GM18951 (cell line): ENCODE measurements at regions not wholly inside any gene's neighbourhood (a gene's known extent, or its start where the extent isn't known, plus 50 kb on each side); places are given as distances from the start of the nearest gene placed in this dataset.
"Not testable (repeated sequence)": the region's sequence is repeated elsewhere in the genome, so short reads cannot be mapped to it uniquely, and the experiment has no call there.

ENCODE experiments used
- POLR2A ChIP-seq: IDR thresholded peaks from 4 replicates; pipeline ENCODE4 v1.6.1; 2011; ENCODE audit warnings: mild to moderate bottlenecking; ENCODE audit not compliant: insufficient read length, insufficient read depth; ENCODE audit errors: extremely low read depth
- in situ Hi-C: fragments of 300-500 bp; cut with MboI; formaldehyde crosslinking; loops from one replicate; pipeline ENCODE4 v1.12.0; 2022; ENCODE audit warnings: low sequenced_read_pairs, mixed read lengths, inconsistent platforms; ENCODE audit not compliant: unreplicated experiment

DNA sequence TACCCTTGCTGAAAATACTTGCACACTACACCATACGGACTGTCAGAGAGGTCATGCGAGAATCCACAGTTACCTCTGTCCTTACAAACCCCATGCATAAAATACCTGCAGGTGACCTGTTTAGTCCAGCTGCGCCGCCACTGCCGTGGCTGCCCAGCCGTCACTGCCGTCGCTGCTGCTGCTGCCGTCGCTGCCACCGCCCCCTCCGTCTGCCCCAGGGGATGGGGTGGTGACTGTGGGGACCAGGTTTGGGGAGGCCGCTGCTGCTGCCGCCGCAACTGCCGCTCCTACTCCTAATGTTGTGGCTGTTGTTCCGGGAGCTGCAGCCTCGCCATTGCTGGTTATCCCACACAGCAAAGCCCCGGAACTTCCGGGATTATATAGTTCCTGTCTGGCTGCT lies 141.8 kb upstream of the ZCCHC13 start:
- no peak for TF ChIP-seq POLR2A
- in situ Hi-C loops = no loop called here

DNA sequence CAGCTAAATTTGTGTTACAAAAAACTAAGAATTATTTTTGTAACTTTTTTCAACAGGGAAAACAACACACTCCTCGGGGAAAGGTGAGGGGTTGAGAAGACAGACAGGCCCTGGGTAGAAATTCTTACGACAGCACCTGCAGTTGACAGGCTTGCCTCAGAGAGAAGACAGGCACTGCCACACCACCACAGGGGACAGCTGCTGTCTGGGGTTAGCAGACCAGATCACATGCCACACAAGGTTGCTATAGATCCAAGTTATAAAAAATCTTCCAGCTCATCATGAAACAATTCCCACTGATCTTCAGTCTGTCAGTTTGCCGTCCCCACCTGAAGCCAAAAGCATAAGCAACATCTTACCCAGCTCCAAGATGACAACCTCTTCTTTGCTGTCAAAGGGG lies 143.2 kb upstream of the ZCCHC13 start:
- TF ChIP-seq POLR2A = no peak
- in situ Hi-C loops = no loop called here

DNA sequence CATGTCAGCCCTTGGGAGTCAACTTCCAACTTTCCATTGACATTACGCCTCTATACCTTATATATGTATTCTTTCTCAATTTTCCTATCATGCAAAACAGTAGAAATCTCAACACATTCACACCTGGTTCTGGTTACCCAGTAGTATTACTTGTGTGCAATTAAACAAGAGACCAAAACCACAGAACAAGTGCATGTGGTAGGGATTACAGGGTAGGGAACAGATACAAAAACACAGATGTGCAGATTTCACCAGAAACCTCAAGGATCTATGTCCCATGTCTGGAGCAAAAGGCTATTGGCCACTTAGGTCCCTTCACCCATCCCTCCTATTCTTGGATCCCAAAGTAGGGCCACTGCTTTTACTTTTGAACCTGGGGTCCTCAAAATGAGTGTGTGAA lies 143.6 kb upstream of the ZCCHC13 start:
- in situ Hi-C loops = no loop called here
- no peak for TF ChIP-seq POLR2A

DNA sequence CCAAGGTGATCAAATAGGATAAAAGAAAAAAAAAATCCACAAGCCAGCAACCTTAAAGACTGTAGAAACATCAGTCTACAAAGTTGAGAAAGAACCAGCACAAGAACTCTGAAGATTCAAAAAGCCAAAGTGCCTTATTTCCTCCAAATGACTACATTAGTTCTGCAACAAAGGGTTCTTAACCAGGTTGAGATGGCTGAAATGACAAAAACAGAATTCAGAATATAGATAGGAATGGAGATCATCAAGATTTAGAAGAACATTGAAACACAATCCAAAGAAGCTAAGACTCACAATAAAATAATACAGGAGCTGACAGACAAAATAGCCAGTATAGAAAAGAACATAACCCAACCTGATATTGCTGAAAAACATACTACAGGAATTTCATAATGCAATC lies 156.5 kb upstream of the ZCCHC13 start:
- in situ Hi-C loops = no loop called here
- TF ChIP-seq POLR2A = no peak

DNA sequence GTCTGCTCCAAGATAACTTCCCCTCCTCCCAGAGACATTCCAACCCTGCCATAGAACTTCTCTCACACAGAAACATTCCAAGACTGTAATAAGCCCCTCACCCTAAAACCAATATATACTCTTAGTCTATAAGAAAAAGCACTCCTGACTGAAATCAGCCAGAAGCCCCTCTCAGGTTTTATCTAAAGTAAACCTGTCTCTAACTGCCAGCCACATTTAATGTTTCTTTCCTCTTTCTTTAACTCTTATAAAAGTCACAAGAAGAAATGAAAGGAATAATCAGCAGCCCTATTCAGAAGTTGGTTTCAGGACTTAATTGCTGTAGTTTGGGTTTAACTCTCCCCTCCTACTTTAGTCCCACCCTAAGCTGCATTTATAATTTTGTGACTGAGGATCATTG lies 165.0 kb upstream of the ZCCHC13 start:
- in situ Hi-C loops = loop anchor here (10.0 kb wide), 1 partner anchor 284 kb away; the partner anchor contains the start of gene XIST
- TF ChIP-seq POLR2A = no peak

DNA sequence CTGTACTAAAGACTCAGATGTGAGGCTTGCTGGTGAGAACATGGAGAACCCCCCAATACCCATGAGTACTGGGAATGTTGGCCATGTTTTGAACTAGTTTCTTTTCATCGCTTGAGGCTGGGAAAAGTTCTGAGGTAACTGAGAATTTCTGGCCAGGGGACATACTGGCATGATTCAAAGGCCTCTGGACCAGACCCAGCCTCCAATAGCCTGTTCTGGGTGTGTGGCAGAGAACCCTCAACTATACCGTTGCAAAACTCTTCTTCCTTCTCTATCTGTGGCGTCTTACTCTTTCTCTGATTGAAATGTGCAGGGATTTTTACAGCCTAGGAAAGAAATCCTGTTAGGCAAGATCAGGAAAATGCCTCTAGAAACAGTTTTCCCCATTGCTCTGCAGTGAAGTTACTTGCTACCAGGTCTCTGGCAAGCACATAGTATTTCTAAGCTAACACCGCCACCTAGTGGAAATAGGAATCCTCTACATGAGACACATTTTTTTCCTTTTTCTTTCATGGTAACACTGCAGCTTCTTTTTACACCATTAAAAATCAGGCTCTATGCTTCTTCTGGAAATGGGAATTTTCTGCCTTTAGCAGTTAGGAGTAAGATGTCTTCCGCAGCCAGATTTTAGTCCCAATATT lies 170.7 kb upstream of the ZCCHC13 start:
- TF ChIP-seq POLR2A = no peak
- in situ Hi-C loops = loop anchor here (10.0 kb wide), 1 partner anchor 278 kb away; the partner anchor contains the start of gene XIST

DNA sequence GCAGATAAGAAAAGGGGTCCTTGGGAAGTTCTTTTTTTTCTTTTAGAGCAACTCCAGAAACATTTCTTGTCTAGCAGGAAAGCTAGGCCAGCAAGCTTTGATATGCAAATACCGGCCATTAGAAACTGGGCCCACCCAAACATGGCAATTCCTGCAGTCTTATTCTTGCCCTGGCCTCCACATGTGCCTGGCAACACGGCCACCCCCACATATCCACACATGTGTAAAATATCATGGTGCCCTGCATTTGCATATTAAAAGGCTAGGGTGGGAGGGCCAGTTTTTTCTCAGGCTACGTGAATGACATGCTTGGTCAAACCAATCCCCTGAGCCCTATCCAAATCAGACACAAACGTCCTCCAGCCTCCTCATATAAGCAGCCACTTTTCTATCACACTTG lies 171.7 kb upstream of the ZCCHC13 start:
- no peak for TF ChIP-seq POLR2A
- in situ Hi-C loops = loop anchor here (10.0 kb wide), 1 partner anchor 277 kb away; the partner anchor contains the start of gene XIST

DNA sequence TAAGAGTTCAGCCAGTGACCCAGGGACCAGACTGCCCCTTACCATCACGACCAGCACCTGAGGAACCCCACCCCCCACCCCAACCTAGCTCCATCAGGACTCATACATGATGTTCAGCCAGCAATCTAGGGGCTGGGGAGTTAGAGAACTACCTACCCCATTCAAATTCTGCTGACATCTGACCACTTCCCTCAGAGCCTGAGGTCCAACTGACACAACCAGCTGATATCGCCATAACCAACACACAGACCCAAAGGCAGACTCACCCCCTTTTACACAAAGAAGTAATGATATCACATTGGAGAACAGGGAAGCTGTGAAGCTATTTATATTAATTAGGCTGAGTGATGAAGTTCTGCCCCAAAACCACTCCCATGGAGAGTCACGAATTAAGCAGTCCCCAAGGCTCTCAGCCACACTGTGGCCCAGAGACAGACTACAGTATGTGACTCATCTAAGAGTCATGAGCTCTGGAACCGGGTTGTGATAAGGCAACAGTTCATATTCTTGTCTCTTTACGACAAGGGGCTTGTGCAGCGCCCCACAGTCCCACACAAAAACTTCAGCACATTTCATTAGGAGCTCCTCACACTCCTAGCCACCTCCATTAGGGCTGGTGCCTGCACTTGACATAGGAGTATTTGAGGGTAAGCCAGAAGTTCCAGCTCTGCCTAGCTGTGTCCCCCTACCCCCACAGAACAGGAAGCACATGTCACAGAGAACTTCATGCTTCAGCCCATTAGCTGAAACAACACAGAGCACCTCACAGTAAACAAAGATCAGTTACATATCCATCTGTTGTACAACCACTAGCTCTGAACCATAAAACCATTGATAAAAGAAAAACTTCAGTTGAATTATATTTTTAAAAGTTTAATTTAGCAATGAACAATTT lies 184.7 kb upstream of the ZCCHC13 start:
- in situ Hi-C loops = no loop called here
- TF ChIP-seq POLR2A = no peak

DNA sequence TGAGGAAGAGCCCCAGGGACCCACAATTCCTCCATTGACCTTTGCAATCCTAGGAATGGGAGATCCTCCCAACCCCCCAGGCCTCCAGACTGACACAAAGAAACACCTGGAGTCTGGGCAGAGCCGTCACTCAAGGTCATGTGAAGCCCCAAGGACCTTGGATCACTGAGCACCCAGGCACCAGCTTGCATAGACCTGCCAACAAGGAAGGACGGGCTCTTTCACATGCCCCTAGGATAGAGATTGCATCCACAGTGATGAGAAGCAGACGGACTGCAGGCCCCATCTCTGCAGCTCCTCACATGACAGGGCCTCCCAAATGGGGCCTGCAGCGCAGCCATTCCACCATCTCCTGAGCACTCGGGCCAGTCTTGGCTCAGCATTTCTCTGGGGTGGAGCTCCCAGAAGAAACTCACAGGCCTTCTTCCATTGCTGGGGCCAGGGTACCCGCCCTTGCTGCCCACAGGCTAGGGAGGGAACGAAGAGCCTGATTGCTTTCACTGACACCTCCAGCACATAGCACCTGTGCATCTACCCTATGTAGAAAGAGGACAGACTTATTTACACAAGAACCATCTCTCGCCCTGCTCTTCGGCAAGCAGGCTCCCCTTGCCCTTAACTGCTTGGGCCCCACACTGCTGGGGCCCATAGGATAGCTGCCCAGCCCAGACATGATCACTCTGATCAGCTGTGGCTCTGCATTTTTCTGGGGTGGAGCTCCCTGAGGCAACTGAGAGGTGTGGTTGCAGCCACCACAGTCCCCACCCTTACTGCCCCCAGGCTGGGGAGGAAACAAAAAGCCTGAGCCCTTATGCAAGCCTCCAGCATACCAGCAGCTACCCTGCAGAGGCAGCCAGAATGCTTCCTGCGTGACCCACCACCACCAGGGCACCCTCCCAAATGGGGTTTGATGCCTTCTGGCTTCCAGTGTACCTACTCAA lies 185.7 kb upstream of the ZCCHC13 start:
- no peak for TF ChIP-seq POLR2A
- in situ Hi-C loops = no loop called here

DNA sequence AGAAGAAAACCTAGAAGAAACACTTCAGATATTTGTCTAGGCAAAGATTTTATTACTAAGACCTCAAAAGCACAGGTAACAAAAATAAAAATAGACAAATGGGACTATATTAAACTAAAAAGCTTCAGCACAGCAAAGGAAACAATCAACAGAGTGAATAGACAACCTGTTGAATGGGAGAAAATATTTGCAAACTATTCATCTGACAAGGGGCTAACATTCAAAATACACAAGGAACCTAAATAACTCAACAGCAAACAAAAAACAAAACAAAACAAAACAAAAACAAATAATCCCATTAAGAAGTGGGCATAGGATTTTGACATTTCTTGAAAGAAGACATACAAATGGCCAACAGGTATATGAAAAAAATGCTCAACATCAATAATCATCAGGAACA lies 192.7 kb upstream of the ZCCHC13 start:
- in situ Hi-C loops = no loop called here
- TF ChIP-seq POLR2A = no peak

DNA sequence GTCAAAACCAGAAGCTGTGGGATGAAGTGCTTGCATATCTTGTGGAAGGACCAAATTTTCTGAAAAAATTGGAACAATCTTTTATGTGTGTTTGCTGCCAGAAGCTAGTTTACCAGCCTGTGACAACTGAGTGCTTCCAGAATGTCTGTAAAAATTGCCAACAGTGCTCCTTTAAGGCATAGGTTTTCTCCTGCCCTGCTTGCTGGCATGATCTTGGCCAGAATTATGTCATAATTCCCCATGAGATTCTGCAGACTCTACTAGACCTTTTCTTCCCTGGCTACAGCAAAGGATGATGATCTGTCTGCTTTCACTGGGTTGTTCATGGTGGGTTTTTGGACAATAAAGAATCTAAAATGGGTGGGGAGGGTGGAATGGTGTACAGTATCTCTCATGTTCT lies 196.3 kb upstream of the ZCCHC13 start:
- no peak for TF ChIP-seq POLR2A
- in situ Hi-C loops = no loop called here

DNA sequence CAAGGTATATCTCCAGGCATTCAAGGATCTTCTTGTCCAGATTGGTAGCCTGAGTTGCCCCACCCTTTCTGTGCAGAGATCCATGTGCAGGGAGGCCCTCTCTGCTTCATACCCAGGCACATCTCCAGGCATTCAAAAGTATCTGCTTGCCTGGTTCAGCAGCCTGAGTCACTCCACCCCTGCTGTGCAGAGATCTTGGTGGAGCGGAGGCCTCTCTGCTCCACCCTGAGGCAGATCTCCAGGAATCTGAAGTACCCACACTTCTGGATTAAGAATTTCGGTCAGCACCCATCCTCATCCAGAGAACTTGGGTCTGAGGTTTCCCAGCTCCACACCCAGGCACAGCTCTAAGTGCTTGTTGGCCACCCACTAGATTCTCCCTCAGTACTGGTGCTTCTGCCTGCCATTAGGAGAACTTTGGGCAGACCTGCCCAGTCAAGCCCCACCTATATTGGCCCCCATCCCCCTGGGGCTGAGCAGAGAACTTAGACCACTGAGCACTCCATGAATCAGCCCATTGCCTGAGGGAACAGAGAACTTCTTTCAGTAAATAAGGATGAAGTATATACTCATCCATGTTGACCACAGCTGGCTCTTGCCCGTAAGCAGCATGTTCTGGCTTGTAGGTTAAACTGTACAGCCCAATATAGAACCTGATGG lies 199.5 kb upstream of the ZCCHC13 start:
- in situ Hi-C loops = no loop called here
- TF ChIP-seq POLR2A = no peak

DNA sequence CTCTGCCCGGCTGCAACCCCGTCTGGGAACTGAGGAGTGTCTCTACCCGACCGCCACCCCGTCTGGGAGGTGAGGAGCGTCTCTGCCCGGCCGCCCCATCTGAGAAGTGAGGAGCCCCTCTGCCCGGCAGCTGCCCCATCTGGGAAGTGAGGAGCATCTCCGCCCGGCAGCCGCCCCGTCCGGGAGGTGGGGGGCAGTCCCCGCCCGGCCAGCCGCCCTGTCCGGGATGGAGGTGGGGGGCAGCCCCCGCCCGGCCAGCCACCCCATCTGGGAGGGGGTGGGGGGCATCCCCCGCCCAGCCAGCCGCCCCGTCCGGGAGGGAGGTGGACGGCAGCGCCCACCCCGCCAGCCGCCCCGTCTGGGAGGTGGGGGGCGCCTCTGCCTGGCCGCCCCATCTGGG lies 205.6 kb upstream of the ZCCHC13 start:
- in situ Hi-C loops = not testable (repeated sequence)
